HEK293 (cell line): ENCODE measurements at regions not wholly inside any gene's neighbourhood (a gene's known extent, or its start where the extent isn't known, plus 50 kb on each side); places are given as distances from the start of the nearest gene placed in this dataset.

Source experiments
- CTCF ChIA-PET: fragments of 350-600 bp; formaldehyde crosslinking; extraction: SDS; loops from one replicate; lab custom pipeline; 2021; ENCODE audit warnings: antibody characterized with exemption; lab: Yijun Ruan, JAX
- POLR2A ChIA-PET: fragments of 300-600 bp; formaldehyde crosslinking; extraction: SDS; loops from one replicate; lab custom pipeline; 2020; ENCODE audit warnings: antibody characterized with exemption, inconsistent platforms; lab: Yijun Ruan, JAX
- H3K27ac ChIP-seq: fragments of 200-500 bp; sonication (Bioruptor generic); 2 replicates; pipeline ENCODE4 v1.5.1; 2014; ENCODE audit warnings: low read depth, low read length, control low read depth, inconsistent platforms; ENCODE audit errors: extremely low read depth
- H3K36me3 ChIP-seq, 2 experiments: fragments of 200-500 bp in 1 of 2; sonication (Bioruptor generic) in 1 of 2; 1 replicate in 1 of 2; 2 replicates in 1 of 2; pipeline ENCODE4 v1.5.1; 2014 to 2017; ENCODE audit warnings: inconsistent platforms in 2 of 2, low read length in 2 of 2; ENCODE audit not compliant: control insufficient read depth in 2 of 2, insufficient read depth in 1 of 2
- H3K4me1 ChIP-seq: fragments of 200-500 bp; sonication (Bioruptor generic); 2 replicates; pipeline ENCODE4 v1.5.1; 2014; ENCODE audit warnings: mild to moderate bottlenecking, low read length, inconsistent platforms; ENCODE audit not compliant: control insufficient read depth, insufficient read depth
- H3K4me3 ChIP-seq: 2 replicates; pipeline ENCODE4 v1.5.1; 2011; ENCODE audit warnings: low read depth, mild to moderate bottlenecking, control low read depth, low read length, moderate library complexity
- H3K9me3 ChIP-seq: fragments of 200-500 bp; sonication (Bioruptor generic); 2 replicates; pipeline ENCODE4 v1.5.1; 2014; ENCODE audit warnings: low read depth, low read length, inconsistent platforms; ENCODE audit not compliant: control insufficient read depth, insufficient read depth
- BCL6B ChIP-seq: fragments of 450-650 bp; formaldehyde crosslinking; IDR thresholded peaks from 2 replicates; pipeline ENCODE4 v1.5.1; 2017; ENCODE audit warnings: missing biosample characterization, missing genetic modification characterization
- CTCF ChIP-seq: fragments of 450-650 bp; formaldehyde crosslinking; IDR thresholded peaks from 2 replicates; pipeline ENCODE4 v1.5.1; 2016; ENCODE audit warnings: missing biosample characterization, missing genetic modification characterization
- HOXD13 ChIP-seq: sonication (generic); formaldehyde crosslinking; IDR thresholded peaks from 2 replicates; pipeline ENCODE4 v1.8.0; 2022; ENCODE audit warnings: missing genetic modification reagents, borderline replicate concordance
- IKZF3 ChIP-seq: fragments of 450-650 bp; IDR thresholded peaks from 2 replicates; pipeline ENCODE4 v1.5.0; 2018; ENCODE audit warnings: missing biosample characterization, mild to moderate bottlenecking, missing genetic modification characterization, moderate library complexity
- KLF9 ChIP-seq: fragments of 450-650 bp; formaldehyde crosslinking; IDR thresholded peaks from 2 replicates; pipeline ENCODE4 v1.5.1; 2016; ENCODE audit warnings: missing biosample characterization, missing genetic modification characterization, low read depth
- PATZ1 ChIP-seq: fragments of 450-650 bp; formaldehyde crosslinking; IDR thresholded peaks from 2 replicates; pipeline ENCODE4 v1.5.1; 2016; ENCODE audit warnings: missing biosample characterization, missing genetic modification characterization
- REPIN1 ChIP-seq: fragments of 450-650 bp; formaldehyde crosslinking; IDR thresholded peaks from 2 replicates; pipeline ENCODE4 v1.5.1; 2017; ENCODE audit warnings: missing biosample characterization, missing genetic modification characterization, low read depth
- SALL2 ChIP-seq: fragments of 450-650 bp; formaldehyde crosslinking; IDR thresholded peaks from 2 replicates; pipeline ENCODE4 v1.5.0; 2017; ENCODE audit warnings: missing biosample characterization, mild to moderate bottlenecking, missing genetic modification characterization, borderline replicate concordance
- ZNF132 ChIP-seq: fragments of 450-650 bp; formaldehyde crosslinking; IDR thresholded peaks from 2 replicates; pipeline ENCODE4 v1.5.1; 2017; ENCODE audit warnings: missing biosample characterization, missing genetic modification characterization, borderline replicate concordance
- ZNF175 ChIP-seq: fragments of 450-650 bp; formaldehyde crosslinking; IDR thresholded peaks from 2 replicates; pipeline ENCODE4 v1.5.1; 2016; ENCODE audit warnings: missing biosample characterization, missing genetic modification characterization
- ZNF184 ChIP-seq: fragments of 450-650 bp; IDR thresholded peaks from 2 replicates; pipeline ENCODE4 v1.5.1; 2018; ENCODE audit warnings: missing biosample characterization, mild to moderate bottlenecking, missing genetic modification characterization
- ZNF324 ChIP-seq: fragments of 450-650 bp; formaldehyde crosslinking; IDR thresholded peaks from 2 replicates; pipeline ENCODE4 v1.5.1; 2016; ENCODE audit warnings: missing biosample characterization, missing genetic modification characterization
- ZNF449 ChIP-seq: fragments of 450-650 bp; formaldehyde crosslinking; IDR thresholded peaks from 2 replicates; pipeline ENCODE4 v1.5.1; 2017; ENCODE audit warnings: missing biosample characterization, mild to moderate bottlenecking, missing genetic modification characterization, moderate library complexity
- ZNF501 ChIP-seq: fragments of 450-650 bp; formaldehyde crosslinking; IDR thresholded peaks from 2 replicates; pipeline ENCODE4 v1.5.1; 2016; ENCODE audit warnings: missing biosample characterization, missing genetic modification characterization
- ZNF529 ChIP-seq: fragments of 450-650 bp; formaldehyde crosslinking; IDR thresholded peaks from 2 replicates; pipeline ENCODE4 v1.5.1; 2017; ENCODE audit warnings: missing genetic modification characterization, missing biosample characterization; ENCODE audit not compliant: insufficient replicate concordance
- ZNF530 ChIP-seq: fragments of 450-650 bp; formaldehyde crosslinking; IDR thresholded peaks from 2 replicates; pipeline ENCODE4 v1.5.1; 2016; ENCODE audit warnings: low read depth, missing biosample characterization, missing genetic modification characterization
- ZNF558 ChIP-seq: fragments of 450-650 bp; formaldehyde crosslinking; IDR thresholded peaks from 2 replicates; pipeline ENCODE4 v1.5.1; 2016; ENCODE audit warnings: missing biosample characterization, missing genetic modification characterization
- ZNF777 ChIP-seq: fragments of 450-650 bp; formaldehyde crosslinking; IDR thresholded peaks from 2 replicates; pipeline ENCODE4 v1.5.1; 2017; ENCODE audit warnings: missing biosample characterization, missing genetic modification characterization, borderline replicate concordance
- ZNF792 ChIP-seq: fragments of 450-650 bp; formaldehyde crosslinking; IDR thresholded peaks from 2 replicates; pipeline ENCODE4 v1.5.1; 2016; ENCODE audit warnings: missing biosample characterization, missing genetic modification characterization
- TF ChIP-seq, protein P1 (sequence below): fragments of 450-650 bp; formaldehyde crosslinking; IDR thresholded peaks from 2 replicates; pipeline ENCODE4 v1.5.1; 2016; ENCODE audit warnings: missing biosample characterization, missing genetic modification characterization
- TF ChIP-seq, protein P2 (sequence below): fragments of 450-650 bp; formaldehyde crosslinking; IDR thresholded peaks from 2 replicates; pipeline ENCODE4 v1.5.1; 2016; ENCODE audit warnings: missing biosample characterization, missing genetic modification characterization, borderline replicate concordance

DNA sequence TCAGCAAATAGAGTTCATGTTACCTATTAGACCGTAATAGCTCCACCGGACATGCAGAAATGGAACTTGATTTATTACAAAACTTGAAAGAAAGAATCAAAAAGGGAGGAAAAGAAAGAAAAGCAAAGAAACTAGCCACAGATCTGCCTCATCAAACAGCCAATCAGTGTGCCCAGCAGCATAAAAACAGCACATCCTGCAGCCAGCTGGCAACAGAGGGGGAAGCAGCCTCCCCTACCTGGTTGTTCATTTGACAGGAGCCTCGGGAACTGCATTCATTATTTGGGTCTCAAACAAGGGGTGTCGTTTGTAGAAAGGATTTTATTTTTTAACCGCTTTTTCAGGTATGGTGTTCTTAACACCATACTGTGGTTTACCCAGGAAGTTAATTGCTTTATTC, 181.5 kb upstream of the TOPAZ1 start (continued):
- no peak for TF ChIP-seq CTCF (tag by site-specific recombination)
- no peak for TF ChIP-seq ZNF501 (tag by site-specific recombination)
- no peak for TF ChIP-seq ZNF529 (tag by site-specific recombination)
- TF ChIP-seq ZNF175 (tag by site-specific recombination): no peak
- no peak for TF ChIP-seq ZNF449
- TF ChIP-seq ZNF792 (tag by site-specific recombination): no peak
- TF ChIP-seq, protein P1, sequence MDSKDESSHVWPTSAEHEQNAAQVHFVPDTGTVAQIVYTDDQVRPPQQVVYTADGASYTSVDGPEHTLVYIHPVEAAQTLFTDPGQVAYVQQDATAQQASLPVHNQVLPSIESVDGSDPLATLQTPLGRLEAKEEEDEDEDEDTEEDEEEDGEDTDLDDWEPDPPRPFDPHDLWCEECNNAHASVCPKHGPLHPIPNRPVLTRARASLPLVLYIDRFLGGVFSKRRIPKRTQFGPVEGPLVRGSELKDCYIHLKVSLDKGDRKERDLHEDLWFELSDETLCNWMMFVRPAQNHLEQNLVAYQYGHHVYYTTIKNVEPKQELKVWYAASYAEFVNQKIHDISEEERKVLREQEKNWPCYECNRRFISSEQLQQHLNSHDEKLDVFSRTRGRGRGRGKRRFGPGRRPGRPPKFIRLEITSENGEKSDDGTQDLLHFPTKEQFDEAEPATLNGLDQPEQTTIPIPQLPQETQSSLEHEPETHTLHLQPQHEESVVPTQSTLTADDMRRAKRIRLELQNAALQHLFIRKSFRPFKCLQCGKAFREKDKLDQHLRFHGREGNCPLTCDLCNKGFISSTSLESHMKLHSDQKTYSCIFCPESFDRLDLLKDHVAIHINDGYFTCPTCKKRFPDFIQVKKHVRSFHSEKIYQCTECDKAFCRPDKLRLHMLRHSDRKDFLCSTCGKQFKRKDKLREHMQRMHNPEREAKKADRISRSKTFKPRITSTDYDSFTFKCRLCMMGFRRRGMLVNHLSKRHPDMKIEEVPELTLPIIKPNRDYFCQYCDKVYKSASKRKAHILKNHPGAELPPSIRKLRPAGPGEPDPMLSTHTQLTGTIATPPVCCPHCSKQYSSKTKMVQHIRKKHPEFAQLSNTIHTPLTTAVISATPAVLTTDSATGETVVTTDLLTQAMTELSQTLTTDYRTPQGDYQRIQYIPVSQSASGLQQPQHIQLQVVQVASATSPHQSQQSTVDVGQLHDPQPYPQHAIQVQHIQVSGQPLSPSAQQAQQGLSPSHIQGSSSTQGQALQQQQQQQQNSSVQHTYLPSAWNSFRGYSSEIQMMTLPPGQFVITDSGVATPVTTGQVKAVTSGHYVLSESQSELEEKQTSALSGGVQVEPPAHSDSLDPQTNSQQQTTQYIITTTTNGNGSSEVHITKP (tag by site-specific recombination): no peak
- TF ChIP-seq PATZ1 (tag by site-specific recombination): no peak
- TF ChIP-seq ZNF530 (tag by site-specific recombination): no peak
- TF ChIP-seq BCL6B: no peak
- TF ChIP-seq, all 188 proteins: peak for 0

- ChIA-PET POLR2A (no interaction called here), CTCF (interaction anchor here (0.6 kb wide), 1 partner anchor 66 kb away, joined by 3 read pairs; no protein-coding TSS in a partner anchor)
- H3K27ac ChIP-seq: no peak overlapping the region
- no peaks in the 10 kb centered on the region for H3K4me1 ChIP-seq
- H3K4me3 ChIP-seq: no peak overlapping the region
- H3K9me3 ChIP-seq: no peaks in the 10 kb centered on the region
- no peaks in the 10 kb centered on the region for H3K36me3 ChIP-seq
- TF ChIP-seq, protein P2, sequence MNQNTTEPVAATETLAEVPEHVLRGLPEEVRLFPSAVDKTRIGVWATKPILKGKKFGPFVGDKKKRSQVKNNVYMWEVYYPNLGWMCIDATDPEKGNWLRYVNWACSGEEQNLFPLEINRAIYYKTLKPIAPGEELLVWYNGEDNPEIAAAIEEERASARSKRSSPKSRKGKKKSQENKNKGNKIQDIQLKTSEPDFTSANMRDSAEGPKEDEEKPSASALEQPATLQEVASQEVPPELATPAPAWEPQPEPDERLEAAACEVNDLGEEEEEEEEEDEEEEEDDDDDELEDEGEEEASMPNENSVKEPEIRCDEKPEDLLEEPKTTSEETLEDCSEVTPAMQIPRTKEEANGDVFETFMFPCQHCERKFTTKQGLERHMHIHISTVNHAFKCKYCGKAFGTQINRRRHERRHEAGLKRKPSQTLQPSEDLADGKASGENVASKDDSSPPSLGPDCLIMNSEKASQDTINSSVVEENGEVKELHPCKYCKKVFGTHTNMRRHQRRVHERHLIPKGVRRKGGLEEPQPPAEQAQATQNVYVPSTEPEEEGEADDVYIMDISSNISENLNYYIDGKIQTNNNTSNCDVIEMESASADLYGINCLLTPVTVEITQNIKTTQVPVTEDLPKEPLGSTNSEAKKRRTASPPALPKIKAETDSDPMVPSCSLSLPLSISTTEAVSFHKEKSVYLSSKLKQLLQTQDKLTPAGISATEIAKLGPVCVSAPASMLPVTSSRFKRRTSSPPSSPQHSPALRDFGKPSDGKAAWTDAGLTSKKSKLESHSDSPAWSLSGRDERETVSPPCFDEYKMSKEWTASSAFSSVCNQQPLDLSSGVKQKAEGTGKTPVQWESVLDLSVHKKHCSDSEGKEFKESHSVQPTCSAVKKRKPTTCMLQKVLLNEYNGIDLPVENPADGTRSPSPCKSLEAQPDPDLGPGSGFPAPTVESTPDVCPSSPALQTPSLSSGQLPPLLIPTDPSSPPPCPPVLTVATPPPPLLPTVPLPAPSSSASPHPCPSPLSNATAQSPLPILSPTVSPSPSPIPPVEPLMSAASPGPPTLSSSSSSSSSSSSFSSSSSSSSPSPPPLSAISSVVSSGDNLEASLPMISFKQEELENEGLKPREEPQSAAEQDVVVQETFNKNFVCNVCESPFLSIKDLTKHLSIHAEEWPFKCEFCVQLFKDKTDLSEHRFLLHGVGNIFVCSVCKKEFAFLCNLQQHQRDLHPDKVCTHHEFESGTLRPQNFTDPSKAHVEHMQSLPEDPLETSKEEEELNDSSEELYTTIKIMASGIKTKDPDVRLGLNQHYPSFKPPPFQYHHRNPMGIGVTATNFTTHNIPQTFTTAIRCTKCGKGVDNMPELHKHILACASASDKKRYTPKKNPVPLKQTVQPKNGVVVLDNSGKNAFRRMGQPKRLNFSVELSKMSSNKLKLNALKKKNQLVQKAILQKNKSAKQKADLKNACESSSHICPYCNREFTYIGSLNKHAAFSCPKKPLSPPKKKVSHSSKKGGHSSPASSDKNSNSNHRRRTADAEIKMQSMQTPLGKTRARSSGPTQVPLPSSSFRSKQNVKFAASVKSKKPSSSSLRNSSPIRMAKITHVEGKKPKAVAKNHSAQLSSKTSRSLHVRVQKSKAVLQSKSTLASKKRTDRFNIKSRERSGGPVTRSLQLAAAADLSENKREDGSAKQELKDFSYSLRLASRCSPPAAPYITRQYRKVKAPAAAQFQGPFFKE (tag by site-specific recombination): no peak
- TF ChIP-seq ZNF324 (tag by site-specific recombination) (no peak), HOXD13 (CRISPR knock-in tag) (no peak), ZNF777 (tag by site-specific recombination) (no peak), ZNF132 (no peak), REPIN1 (tag by site-specific recombination) (no peak), KLF9 (no peak), IKZF3 (tag by site-specific recombination) (no peak), SALL2 (tag by site-specific recombination) (no peak), ZNF184 (tag by site-specific recombination) (no peak), ZNF558 (tag by site-specific recombination) (no peak)
Observed at GRCh38 chr3:44061268-44061667, 180.4 kb upstream of the TOPAZ1 start.
